Activated B cell treated with CpG ODN at 0.5 μM for 24 hours (primary cell): ENCODE measurements at regions not wholly inside any gene's neighbourhood (a gene's known extent, or its start where the extent isn't known, plus 50 kb on each side); places are given as distances from the start of the nearest gene placed in this dataset.
A peak's percentile ranks its signal among the peaks of the same experiment; 100 is the strongest.

Experiments
- ATAC-seq: fragments of 200-7000 bp; cut with Tn5 transposase; one replicate; pipeline ENCODE4 v1.10.0; 2021; ENCODE audit warnings: low read depth, mild to moderate bottlenecking, moderate library complexity
- CTCF ChIA-PET: fragments of 350-600 bp; sonication (Branson Sonifier 250); formaldehyde crosslinking; loops from one replicate; lab custom pipeline; 2021; ENCODE audit warnings: antibody characterized with exemption; lab: Charles Lee
- POLR2A ChIA-PET: fragments of 350-600 bp; sonication (Branson Sonifier 250); formaldehyde crosslinking; loops from one replicate; lab custom pipeline; 2021; ENCODE audit warnings: antibody characterized with exemption; lab: Charles Lee
- DNase-seq: peaks from one replicate; pipeline ENCODE4 v3.0.0; 2022
- H3K27ac Mint-ChIP-seq: one replicate; pipeline ENCODE4 v1.8.0; 2020; ENCODE audit warnings: mixed read lengths
- H3K27me3 Mint-ChIP-seq: one replicate; pipeline ENCODE4 v1.8.0; 2021; ENCODE audit warnings: mixed read lengths
- H3K36me3 Mint-ChIP-seq: one replicate; pipeline ENCODE4 v1.8.0; 2021; ENCODE audit warnings: low read depth, mixed read lengths
- H3K4me1 Mint-ChIP-seq: one replicate; pipeline ENCODE4 v1.8.0; 2021; ENCODE audit warnings: mixed read lengths
- H3K4me3 Mint-ChIP-seq: one replicate; pipeline ENCODE4 v1.8.0; 2020; ENCODE audit warnings: mild to moderate bottlenecking, mixed read lengths
- H3K9me3 Mint-ChIP-seq: one replicate; pipeline ENCODE4 v1.8.0; 2020; ENCODE audit warnings: mixed read lengths
- CTCF ChIP-seq: fragments of 200-600 bp; IDR thresholded peaks from one replicate; pipeline ENCODE4 v1.8.0; 2022; ENCODE audit warnings: antibody characterized with exemption, mild to moderate bottlenecking
- intact Hi-C: fragments of 100-400 bp; cut with micrococcal nuclease; formaldehyde crosslinking; loops from one replicate; pipeline ENCODE4 v1.15.1; 2024

GRCh38 chr9:129440435-129441186, 180.3 kb downstream of the C9orf50 start:
- TF ChIP-seq CTCF = no peak
- H3K9me3 Mint-ChIP-seq = peaks cover 2% of the 10 kb centered on the region
- ATAC-seq (no peak), DNase-seq (no peak)
- CTCF ChIA-PET = no interaction called here
- POLR2A ChIA-PET = interaction anchor here (1.3 kb wide), 1 partner anchor 20 kb away, joined by 3 read pairs; no protein-coding TSS in a partner anchor
- no peak overlapping the region for H3K4me3 Mint-ChIP-seq
- intact Hi-C loops = no loop called here
- H3K4me1 Mint-ChIP-seq = peaks cover 22% of the 10 kb centered on the region
- H3K27me3 Mint-ChIP-seq = peaks cover 64% of the 10 kb centered on the region
- H3K36me3 Mint-ChIP-seq = no peaks in the 10 kb centered on the region
- no peak overlapping the region for H3K27ac Mint-ChIP-seq

- ChIA-PET CTCF (no interaction called here), POLR2A (no interaction called here)
- no peak overlapping the region for H3K4me3 Mint-ChIP-seq
- H3K27me3 Mint-ChIP-seq = peaks cover 64% of the 10 kb centered on the region
- no peak overlapping the region for H3K27ac Mint-ChIP-seq
- no peaks in the 10 kb centered on the region for H3K36me3 Mint-ChIP-seq
- TF ChIP-seq CTCF = no peak
- ATAC-seq = no peak
- H3K9me3 Mint-ChIP-seq = peaks cover 2% of the 10 kb centered on the region
- peaks cover 22% of the 10 kb centered on the region for H3K4me1 Mint-ChIP-seq
- intact Hi-C loops = loop anchor here (2.0 kb wide), 1 partner anchor 22 kb away; no protein-coding TSS in a partner anchor
- no peak for DNase-seq
Measured at GRCh38 chr9:129439242-129439641, 181.7 kb downstream of the C9orf50 start.

- DNase-seq = no peak
- CTCF ChIA-PET = no interaction called here
- no peak for TF ChIP-seq CTCF
- intact Hi-C loops = loop anchor here (2.0 kb wide), 2 partner anchors 23 to 55 kb away; no protein-coding TSS in a partner anchor
- Mint-ChIP-seq H3K4me3 (peak overlapping the region; percentile 55), H3K4me1 (peaks cover 22% of the 10 kb centered on the region), H3K36me3 (no peaks in the 10 kb centered on the region), H3K27ac (no peak overlapping the region), H3K9me3 (peaks cover 2% of the 10 kb centered on the region), H3K27me3 (peaks cover 58% of the 10 kb centered on the region)
- POLR2A ChIA-PET = no interaction called here
- ATAC-seq = no peak
Measured at GRCh38 chr9:129437626-129438323, 183.1 kb downstream of the C9orf50 start.

- ATAC-seq (no peak), DNase-seq (no peak)
- ChIA-PET POLR2A (interaction anchor here (1.2 kb wide), 1 partner anchor 22 kb away, joined by 5 read pairs; no protein-coding TSS in a partner anchor), CTCF (no interaction called here)
- intact Hi-C loops = loop anchor here (2.0 kb wide), 1 partner anchor 54 kb away; no protein-coding TSS in a partner anchor
- H3K4me1 Mint-ChIP-seq = peaks cover 22% of the 10 kb centered on the region
- H3K9me3 Mint-ChIP-seq = peaks cover 2% of the 10 kb centered on the region
- peaks cover 55% of the 10 kb centered on the region for H3K27me3 Mint-ChIP-seq
- H3K27ac Mint-ChIP-seq = peak overlapping the region; percentile 50
- no peaks in the 10 kb centered on the region for H3K36me3 Mint-ChIP-seq
- H3K4me3 Mint-ChIP-seq = peak overlapping the region; percentile 74
- TF ChIP-seq CTCF = no peak
Measured at GRCh38 chr9:129436751-129437625, 183.9 kb downstream of the C9orf50 start.
